Mononuclear cell (primary cell): ENCODE measurements at regions not wholly inside any gene's neighbourhood (a gene's known extent, or its start where the extent isn't known, plus 50 kb on each side); places are given as distances from the start of the nearest gene placed in this dataset.

Experiments
- H3K27me3 ChIP-seq: 2 replicates; pipeline ENCODE4 v1.6.0; 2011; ENCODE audit warnings: low read length, control low read depth; ENCODE audit not compliant: insufficient read depth
- H3K4me1 ChIP-seq: 2 replicates; pipeline ENCODE4 v1.5.1; 2011; ENCODE audit warnings: mild to moderate bottlenecking, low read length, control low read depth; ENCODE audit not compliant: insufficient read depth
- H3K4me3 ChIP-seq: 2 replicates; pipeline ENCODE4 v1.5.1; 2011; ENCODE audit warnings: mild to moderate bottlenecking, low read length, moderate library complexity
- H3K9me3 ChIP-seq: 2 replicates; pipeline ENCODE4 v1.5.1; 2011; ENCODE audit warnings: low read depth, mild to moderate bottlenecking, control low read depth, low read length

DNA sequence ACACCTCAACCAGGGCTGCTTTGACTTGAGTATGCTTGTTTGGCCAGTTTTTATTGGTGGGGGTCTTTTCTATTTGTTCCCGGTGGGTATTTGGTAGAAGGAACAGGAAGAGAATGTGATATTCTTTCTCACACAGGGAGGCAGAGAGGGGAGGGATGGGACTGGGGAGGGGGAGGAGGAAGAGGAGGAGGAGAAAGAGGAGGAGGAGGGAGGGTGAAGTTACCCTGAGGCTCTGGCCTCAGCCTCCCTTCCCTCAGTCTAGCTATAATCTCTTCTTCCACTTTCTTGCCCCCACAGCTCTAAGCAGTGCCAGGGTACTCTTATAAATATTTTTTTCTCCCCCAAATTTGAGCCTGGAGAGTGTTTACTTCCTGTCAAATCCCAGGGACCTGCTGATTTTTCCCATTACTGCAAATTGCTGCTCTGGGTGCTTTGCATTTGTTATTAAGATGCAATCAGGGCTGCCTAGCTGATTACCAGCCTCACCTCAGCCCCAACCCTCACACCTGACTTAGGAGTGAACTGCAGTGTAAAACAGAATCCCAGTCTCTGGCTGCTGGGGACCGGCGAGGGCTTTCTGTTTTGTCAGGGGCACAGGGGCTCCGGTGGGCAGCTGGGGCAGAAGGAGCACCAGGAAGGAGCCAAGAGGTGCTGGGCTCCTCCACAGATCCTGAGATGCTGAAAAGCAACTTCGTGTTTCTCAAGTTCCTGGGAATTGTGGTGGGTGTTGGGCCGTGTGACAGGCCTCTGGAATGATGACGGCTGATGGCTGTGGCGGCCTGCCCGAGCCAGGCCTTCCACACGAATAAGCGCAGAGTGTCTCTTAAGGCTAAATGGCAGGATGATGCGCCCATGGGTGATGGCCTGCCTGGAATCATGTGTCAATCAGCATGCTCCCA, 141.4 kb downstream of the CD83 start:
- H3K4me3 ChIP-seq = no peak overlapping the region
- H3K9me3 ChIP-seq = peaks cover 6% of the 10 kb centered on the region
- no peaks in the 10 kb centered on the region for H3K27me3 ChIP-seq
- no peaks in the 10 kb centered on the region for H3K4me1 ChIP-seq

DNA sequence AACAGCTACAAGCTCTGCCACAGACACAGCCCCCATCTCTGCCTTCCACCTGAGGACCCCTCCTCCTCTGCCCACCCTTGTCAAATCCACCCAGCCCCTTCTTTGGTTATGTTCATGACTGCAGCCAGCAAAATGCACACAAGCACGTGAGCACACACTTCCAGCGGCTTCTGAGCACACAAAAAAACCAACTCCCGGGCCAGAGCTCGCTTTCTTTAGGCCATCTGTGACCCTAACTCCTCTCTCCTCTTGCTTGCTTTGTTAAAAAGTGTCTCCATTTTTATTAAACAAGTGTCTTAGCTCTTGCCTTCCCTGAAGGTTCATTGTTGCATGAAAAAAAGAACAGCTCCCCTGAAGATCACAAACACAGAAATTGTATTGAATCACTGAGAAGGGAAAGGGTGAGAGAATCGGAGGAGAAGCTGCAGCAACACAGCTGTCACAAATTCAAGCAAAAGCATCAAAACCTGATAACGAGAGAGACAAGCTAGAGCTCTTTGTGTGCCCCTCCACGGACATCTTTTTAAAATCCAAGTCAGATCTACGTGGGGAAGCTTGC, 142.1 kb downstream of the CD83 start:
- H3K27me3 ChIP-seq = no peaks in the 10 kb centered on the region
- H3K4me1 ChIP-seq = no peaks in the 10 kb centered on the region
- H3K9me3 ChIP-seq = peaks cover 9% of the 10 kb centered on the region
- H3K4me3 ChIP-seq = no peak overlapping the region

DNA sequence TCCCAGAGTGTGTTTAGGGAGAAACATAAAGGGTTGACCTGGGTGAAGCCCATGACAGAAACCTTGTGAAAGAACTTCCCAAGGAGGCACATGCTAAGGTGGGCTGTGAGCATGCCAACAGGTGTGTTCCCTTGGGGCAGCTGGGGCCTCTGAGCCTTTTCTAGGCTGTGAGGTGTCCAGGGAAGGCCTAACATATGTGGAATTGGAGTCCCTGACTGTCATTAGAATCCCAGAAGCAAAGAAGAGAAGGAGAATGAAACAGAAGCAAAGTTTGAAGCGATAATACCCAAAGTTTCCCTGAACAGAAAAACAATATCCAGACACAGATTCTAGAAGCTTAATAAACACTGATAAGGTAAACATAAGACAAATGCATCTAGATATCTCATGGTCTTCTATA, 143.3 kb downstream of the CD83 start:
- Histone ChIP-seq H3K9me3 (peaks cover 9% of the 10 kb centered on the region), H3K4me3 (no peak overlapping the region), H3K27me3 (no peaks in the 10 kb centered on the region), H3K4me1 (no peaks in the 10 kb centered on the region)

DNA sequence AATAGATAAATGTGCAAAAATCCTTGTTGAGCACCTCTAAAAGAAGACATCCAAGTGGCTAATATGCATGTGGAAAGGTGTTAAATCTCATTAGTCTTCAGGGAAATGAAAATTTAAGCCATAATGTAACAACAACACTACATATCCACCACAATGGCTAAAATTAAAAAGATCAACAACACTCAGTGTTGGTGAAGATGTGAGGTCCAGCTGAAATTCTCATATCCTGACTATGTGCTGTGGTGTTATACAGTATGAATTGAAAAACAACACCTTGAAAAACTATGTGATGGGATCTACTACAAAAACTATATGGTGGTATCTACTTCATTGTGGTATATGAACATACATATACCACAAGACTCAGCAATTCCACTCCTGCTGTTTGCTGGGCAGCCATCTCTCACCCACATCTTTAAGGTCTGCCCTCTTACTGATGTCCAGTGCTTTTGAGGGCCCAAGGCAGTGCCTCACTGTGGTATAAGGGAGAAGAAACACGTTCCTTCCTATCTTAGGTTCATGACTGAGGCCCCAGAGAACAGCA, 146.4 kb downstream of the CD83 start:
- no peak overlapping the region for H3K4me3 ChIP-seq
- H3K9me3 ChIP-seq = peaks cover 9% of the 10 kb centered on the region
- H3K4me1 ChIP-seq = peaks cover under 1% of the 10 kb centered on the region
- H3K27me3 ChIP-seq = no peaks in the 10 kb centered on the region

DNA sequence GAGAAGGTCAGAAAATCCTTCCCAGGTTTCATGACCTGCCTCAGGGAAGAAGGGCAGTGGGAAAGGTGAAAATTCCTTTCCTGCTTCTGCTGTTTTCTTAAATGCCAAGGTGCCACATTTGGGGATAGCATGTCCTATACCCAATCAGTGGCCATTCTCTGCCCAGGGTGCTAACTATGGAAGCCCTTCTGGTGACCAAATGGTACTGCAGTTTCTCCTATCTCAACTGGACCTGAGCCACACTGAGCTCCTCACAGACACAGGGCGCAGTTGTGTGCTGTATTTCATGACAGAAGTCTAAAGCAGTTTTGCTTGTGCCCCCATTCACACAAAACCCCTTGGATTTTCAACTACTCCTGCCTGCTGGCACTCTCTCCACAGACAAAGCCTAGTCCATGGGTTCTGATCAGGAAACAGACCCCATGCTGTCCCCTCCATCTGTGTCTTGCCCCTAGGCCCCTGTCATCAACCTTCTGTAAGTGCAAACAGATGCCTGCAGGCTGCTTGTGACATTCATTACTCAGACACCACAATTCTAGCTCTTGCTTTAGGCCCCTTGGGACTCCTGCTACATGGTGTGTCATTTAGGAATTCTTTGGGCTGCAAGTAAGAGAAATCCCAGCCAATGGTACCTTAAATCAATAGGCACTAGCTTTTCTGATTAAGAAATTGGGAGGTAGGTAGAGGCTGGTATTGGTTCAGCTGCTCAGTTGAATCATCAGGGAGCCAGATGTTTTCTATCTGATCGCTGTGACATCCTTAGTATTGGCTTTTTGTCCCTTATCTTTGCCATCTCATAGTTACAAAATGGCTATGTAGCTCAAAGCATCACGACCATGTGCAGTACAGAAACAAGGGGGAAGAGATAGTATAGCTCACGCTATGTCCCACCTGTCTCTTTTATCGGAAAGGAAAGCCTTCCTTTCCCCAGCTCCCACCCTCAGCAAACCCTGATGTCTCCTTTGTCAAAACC, 147.8 kb downstream of the CD83 start:
- H3K4me1 ChIP-seq = peaks cover 15% of the 10 kb centered on the region
- no peaks in the 10 kb centered on the region for H3K27me3 ChIP-seq
- H3K9me3 ChIP-seq = peaks cover 9% of the 10 kb centered on the region
- no peak overlapping the region for H3K4me3 ChIP-seq

DNA sequence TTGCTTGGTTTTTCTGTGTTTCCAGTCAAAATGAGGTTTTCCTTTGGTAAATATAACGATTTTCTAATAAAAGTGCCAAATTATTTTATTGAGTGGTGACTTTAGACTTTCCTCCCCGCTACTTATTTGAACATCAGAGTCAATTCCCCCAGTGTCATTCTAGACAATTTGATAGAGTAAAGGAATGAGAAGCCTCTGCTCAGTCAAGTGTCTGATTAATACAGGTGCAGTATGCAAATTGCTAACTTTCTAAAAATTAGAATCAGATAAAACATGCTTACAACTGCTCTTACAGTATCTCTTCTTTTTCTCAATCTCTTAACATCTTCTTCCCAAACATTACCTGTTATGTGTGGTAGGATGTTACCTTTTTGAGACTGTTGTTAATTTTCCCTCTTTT, 148.7 kb downstream of the CD83 start:
- Histone ChIP-seq H3K4me1 (peaks cover 22% of the 10 kb centered on the region), H3K9me3 (peaks cover 9% of the 10 kb centered on the region), H3K4me3 (no peak overlapping the region), H3K27me3 (no peaks in the 10 kb centered on the region)

DNA sequence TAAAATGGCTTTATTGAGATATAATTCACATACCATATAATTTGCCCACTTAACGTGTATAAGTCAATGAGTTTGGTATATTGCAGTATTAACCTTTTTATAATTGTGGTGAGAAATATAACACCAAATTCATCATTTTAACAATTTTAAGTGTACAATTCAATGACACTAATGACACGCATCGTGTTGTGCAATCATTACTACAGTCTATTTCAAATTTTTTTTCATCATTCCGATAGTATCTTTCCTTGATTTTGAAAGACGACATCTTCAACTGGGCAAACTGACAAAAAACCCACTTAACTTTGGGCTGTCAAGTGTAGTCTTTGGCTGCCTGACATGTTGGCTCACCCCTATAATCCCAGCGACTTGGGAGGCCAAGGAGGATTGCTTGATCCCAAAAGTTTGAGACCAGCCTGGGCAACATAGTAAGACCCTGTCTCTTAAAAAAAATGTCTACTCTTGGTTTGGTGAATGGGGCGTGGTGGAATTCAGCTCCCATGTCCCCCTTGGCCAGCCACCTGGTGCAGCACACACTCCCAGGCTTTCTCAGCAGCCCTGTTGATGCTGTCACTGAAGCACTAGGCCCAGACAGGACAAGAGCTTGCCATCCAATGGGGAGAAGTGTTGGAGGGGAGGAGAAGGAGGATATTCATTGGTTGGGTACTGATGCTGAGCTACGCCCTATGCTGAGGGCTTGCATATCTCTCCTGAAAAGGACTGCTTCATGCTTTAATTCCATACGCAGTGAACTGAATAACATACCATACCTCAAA, 150.5 kb downstream of the CD83 start:
- Histone ChIP-seq H3K4me1 (peaks cover 38% of the 10 kb centered on the region), H3K27me3 (no peaks in the 10 kb centered on the region)

DNA sequence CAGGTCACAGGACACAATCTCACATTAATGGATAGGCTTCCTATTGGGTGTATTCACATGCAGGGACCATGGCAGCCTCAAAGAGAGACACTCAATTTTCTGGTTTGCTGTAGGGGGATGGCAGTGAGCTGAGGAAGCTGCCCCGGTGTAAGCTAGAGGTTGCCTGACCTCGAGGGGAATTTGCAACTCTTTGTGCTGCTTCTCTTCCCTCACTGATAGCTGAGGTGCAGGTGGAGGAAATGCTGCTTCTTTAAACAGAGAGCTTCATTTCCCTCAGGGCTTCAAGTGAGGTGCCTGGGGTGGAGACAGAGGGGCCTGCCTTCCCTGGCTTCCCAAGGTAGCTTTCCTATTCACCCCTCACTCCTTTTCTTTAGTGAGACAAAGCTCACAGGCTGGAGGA, 151.9 kb downstream of the CD83 start:
- no peak overlapping the region for H3K4me3 ChIP-seq
- no peaks in the 10 kb centered on the region for H3K27me3 ChIP-seq
- no peaks in the 10 kb centered on the region for H3K9me3 ChIP-seq
- H3K4me1 ChIP-seq = peaks cover 44% of the 10 kb centered on the region

More for the DNA sequence above, 150.5 kb downstream of the CD83 start:
- Histone ChIP-seq H3K4me3 (no peak overlapping the region), H3K9me3 (peaks cover 9% of the 10 kb centered on the region)

DNA sequence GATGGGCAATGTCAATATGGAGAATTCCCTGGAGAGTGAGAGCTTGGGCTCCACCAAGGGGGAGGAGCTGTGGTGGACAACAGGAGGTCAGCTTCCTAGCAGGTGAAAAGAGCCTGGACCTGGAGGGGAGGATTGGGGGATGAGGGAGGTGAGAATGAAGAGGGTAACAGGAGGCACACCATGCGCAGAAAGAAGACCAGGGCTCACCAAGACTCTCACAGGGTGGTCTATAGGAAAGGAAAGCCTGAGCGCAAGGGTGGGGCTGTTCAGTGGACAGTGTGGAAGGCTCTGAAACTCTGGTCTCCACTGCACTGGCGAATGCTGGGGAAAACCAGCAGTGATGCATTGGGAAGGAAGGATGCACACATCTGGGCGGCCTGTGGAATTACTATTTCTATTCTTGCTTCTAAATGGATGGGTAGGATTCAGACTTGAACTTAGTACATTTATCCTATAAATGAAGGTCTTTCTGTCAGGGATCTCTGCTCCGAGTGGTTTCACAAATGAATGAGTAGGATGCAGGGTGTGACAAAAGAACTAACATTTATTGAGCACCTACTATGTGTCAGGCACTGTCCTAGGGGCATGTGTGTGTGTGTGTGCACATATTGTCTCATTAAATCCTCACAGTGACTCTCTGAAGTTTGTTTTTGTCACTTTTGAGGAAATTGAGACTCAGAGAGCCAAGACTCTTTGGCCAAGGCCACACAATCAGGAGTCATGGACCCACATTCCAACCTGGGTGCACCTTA, 152.7 kb downstream of the CD83 start:
- H3K4me3 ChIP-seq = no peak overlapping the region
- no peaks in the 10 kb centered on the region for H3K9me3 ChIP-seq
- peaks cover 53% of the 10 kb centered on the region for H3K4me1 ChIP-seq
- H3K27me3 ChIP-seq = no peaks in the 10 kb centered on the region

DNA sequence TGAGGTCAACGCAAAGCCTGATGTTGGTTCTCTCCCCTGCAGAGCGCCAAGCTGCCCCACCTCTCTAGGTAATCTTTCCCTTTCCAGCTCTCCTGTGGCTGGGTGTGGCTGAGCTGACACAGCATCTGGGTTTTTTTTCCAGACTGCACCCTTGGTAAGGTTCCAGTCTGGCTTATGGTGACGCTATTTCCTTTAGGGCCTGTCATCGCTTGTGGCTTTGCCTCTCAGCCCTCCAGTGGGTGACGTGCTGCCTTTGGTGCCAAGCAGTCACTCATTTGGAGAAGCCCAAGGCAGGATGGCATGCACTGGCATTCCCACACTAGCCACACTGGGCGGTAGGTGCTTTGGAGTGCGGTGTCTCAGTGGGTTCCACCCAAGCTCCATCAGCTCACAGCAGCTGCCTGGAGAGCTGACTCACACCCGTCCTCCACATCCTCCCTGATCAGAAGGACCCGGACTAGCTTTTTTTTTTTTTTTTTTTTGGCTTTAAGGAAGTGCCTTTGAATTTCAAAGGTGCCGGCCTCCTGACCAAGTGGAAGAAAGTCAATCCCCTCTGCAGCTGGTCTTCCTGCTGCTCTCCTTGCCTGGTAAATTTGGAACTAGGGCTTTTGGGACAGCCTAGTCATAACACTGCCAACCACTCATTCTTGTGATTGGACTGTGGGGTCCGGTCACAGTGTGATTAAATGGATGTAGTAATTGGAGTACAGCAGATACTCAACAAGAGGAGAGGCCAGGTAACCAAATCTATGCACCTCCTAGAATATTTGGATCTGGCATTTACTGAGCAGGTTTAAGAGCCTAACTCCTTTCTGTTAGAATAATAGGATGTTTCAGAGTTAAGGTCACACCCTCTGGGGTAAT, 153.6 kb downstream of the CD83 start:
- Histone ChIP-seq H3K4me3 (no peak overlapping the region), H3K27me3 (no peaks in the 10 kb centered on the region), H3K9me3 (no peaks in the 10 kb centered on the region), H3K4me1 (peaks cover 62% of the 10 kb centered on the region)

DNA sequence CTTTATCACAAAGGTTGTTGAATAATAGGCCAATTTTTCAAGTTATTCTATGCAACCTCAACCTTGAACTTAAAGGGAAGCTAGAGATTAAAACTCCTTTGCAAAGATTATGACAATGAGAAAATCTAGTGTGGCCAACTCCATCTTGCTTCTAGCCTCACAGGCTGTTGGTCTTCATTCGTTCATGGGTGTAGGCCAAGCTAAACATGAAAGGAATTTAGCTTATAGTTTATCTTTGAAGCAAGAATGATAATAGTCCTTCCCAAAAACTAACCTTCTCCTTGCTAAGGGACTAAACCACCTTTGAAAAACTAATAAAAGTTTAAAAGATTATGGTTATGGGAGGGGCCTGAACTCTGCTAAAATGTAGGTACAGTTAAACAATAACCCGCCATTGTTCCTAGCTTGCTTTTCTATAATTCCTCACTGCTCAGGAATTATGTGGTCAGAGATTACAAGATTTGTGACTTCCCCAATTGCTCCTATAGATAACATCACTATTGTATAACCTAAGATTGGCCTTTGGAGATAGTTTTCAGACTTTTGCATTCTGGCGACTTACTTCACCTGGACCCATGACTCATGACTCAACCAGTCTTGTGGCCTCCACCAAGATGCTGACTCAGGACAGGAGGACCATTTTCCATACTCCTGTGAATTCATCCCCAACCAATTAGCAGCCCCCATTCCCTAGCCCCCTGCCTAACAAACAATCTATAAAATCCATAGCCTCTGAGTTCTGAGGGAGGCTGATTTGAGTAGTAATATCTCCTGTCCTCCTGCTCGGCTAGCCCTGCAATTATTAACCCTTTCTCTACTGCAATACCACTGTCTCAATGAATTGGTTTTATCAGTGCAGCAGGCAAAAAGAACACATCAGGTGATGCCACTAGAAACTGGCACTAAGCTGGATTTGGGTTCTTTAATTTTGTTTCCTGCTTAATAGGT, 154.5 kb downstream of the CD83 start:
- Histone ChIP-seq H3K4me1 (peaks cover 71% of the 10 kb centered on the region), H3K9me3 (no peaks in the 10 kb centered on the region), H3K4me3 (no peak overlapping the region)

DNA sequence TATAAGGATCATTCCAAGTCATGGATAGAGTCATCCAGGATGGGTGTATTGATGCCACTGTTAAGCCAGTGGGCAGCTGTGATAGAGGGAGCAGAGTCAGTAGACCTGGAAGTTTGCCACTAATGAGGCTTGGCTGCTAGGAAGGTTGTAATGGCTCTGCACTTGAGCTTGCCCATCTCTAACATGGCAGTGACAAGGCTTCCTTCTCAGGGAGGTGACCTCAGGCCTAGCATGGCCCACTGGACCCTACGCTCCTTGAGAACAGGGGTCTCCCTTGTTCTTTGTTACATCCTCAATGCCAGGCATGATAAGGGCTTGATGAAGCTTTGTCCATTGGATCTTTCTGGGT, 155.1 kb downstream of the CD83 start:
- Histone ChIP-seq H3K4me3 (no peak overlapping the region), H3K9me3 (no peaks in the 10 kb centered on the region), H3K27me3 (no peaks in the 10 kb centered on the region), H3K4me1 (peaks cover 77% of the 10 kb centered on the region)

More for the DNA sequence above, 154.5 kb downstream of the CD83 start:
- no peaks in the 10 kb centered on the region for H3K27me3 ChIP-seq
